KOPT-K1 (cell line): ENCODE measurements at regions not wholly inside any gene's neighbourhood (a gene's known extent, or its start where the extent isn't known, plus 50 kb on each side); places are given as distances from the start of the nearest gene placed in this dataset.

Source experiments
- H3K27ac ChIP-seq: fragments of 200-600 bp; sonication (generic); 2 replicates; pipeline ENCODE4 v1.5.1; 2016; ENCODE audit warnings: antibody characterized with exemption, mild to moderate bottlenecking, low read depth, low read length; ENCODE audit not compliant: poor library complexity, severe bottlenecking
- H3K36me3 ChIP-seq: fragments of 200-600 bp; sonication (generic); 2 replicates; pipeline ENCODE4 v1.5.1; 2017; ENCODE audit warnings: antibody characterized with exemption, mild to moderate bottlenecking, low read length, moderate library complexity; ENCODE audit not compliant: insufficient read depth
- H3K9me3 ChIP-seq: fragments of 200-600 bp; sonication (generic); 2 replicates; pipeline ENCODE4 v1.5.1; 2017; ENCODE audit warnings: antibody characterized with exemption, low read length, mild to moderate bottlenecking; ENCODE audit not compliant: insufficient read depth, poor library complexity, severe bottlenecking

DNA sequence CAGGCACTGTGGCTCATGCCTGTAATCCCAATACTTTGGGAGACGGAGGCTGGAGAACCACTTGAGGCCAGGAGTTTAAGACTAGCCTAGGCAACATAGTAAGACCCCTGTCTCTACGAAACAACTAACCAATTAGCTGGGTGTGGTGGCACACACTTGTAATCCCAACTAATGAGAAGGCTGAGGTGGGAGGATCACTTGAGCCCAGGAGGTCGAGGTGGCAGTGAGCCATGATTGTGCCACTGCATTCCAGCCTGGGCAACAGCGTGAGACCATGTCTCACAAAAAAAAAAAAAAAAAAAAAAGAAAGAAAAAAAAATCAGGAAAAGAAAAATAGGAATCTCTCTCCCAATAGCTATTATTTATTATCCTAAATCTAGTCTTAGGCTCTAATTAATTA is 56.8 kb upstream of the UBAC2 start:
- H3K9me3 ChIP-seq, result no peaks in the 10 kb centered on the region
- no peaks in the 10 kb centered on the region for H3K36me3 ChIP-seq
- H3K27ac ChIP-seq, result no peak overlapping the region

DNA sequence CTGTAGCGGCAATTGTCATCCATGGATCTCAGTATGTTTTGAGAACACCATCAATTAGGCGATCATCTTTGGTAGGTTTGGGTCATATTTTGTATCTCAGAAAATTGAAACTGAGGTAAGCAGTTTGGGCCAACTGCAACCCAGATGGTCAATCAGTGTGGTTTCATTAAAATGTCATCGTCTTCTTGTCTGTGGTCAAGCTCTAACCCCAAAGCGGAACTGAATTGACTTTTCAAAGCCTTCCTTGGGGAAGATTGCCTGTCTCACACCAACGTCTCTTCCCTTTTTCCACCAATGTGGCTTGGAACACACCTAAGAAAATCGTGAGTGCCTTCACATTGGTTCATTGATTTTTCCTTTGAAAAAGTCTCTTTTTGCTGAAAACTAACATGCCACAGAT is 56.3 kb upstream of the UBAC2 start:
- Histone ChIP-seq H3K9me3 (no peaks in the 10 kb centered on the region), H3K36me3 (no peaks in the 10 kb centered on the region), H3K27ac (no peak overlapping the region)

DNA sequence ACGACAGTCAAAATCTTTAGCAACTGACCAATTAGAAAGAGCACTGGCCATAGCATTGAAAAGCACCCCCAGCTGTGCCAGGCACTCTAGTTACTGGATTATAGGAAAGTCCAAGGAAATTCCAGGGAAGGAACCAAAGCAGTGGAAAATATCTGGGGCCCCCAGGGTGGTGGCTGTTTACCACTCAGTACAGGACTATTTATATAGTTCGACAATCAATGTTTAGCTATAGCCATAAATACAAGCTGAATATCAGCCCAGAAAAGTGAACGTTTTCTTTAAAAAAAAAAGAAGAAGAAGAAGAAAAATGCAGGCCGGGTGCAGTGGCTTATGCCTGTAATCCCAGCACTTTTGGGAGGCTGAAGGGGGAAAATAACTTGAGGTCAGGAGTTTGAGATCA is 55.2 kb upstream of the UBAC2 start:
- H3K36me3 ChIP-seq, result no peaks in the 10 kb centered on the region
- no peaks in the 10 kb centered on the region for H3K9me3 ChIP-seq
- no peak overlapping the region for H3K27ac ChIP-seq

DNA sequence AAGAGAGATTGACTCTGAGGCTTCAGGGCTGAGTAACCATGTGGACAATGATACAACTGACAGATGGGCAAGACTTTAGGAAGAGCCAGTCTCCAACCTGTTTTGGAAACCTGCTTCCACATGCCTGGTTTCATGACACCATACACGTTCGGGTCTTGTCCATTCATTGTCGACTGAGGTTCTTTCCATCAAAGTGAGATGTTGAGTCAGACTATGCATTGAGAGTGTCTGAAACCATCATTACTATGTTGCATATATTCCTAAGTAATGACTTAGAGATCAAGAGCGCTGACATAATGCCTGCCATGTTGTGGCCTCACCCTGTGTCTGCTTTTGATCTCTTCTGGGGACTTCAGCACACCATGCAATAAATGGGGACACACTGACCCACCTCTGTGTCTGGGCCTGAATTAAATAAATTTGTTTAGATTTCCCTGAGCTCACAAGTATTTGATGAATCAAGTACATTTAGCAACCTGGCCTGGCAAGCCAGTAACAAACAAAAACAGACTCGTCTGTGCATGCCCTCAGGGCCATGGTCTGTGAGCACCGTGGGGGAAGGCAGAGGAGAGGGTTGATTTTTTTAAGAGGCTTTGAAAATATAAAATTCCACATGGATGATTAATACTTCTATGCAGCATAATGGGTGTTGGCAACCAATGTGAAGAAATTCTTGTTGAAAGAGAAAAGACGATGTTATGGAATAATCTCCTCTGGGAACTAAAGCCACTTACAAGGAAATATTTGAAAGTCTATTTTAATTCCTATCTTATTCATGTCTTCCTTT is 49.9 kb upstream of the UBAC2 start:
- no peaks in the 10 kb centered on the region for H3K9me3 ChIP-seq
- no peaks in the 10 kb centered on the region for H3K36me3 ChIP-seq
- no peak overlapping the region for H3K27ac ChIP-seq
